HG02885 (cell line): ENCODE measurements at regions not wholly inside any gene's neighbourhood (a gene's known extent, or its start where the extent isn't known, plus 50 kb on each side); places are given as distances from the start of the nearest gene placed in this dataset.

Source experiments
- ATAC-seq: cut with Tn5 transposase; IDR thresholded peaks from one replicate; pipeline ENCODE4 v1.9.1; 2021; ENCODE audit warnings: mild to moderate bottlenecking; ENCODE audit not compliant: unreplicated experiment, poor library complexity

DNA sequence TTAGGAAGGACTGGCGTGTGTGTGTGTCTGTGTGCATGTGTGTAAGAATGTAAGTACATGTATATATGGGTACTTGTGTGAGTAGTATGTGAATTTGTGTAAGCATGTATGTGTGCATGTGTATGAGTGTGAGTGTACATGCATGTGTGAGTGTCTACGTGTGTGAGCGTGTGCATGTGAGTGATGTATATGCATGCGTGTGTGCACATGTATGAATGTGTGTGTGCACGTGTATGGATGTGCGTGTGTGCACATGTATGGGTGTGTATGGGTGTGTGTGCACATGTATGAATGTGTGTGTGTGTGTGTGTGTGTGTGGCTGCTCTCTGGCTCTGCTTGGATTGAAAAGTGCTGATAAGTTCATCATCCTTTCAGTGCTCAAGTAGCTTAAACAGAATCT is 154.5 kb downstream of the TENT4A start:
- no peak for ATAC-seq

DNA sequence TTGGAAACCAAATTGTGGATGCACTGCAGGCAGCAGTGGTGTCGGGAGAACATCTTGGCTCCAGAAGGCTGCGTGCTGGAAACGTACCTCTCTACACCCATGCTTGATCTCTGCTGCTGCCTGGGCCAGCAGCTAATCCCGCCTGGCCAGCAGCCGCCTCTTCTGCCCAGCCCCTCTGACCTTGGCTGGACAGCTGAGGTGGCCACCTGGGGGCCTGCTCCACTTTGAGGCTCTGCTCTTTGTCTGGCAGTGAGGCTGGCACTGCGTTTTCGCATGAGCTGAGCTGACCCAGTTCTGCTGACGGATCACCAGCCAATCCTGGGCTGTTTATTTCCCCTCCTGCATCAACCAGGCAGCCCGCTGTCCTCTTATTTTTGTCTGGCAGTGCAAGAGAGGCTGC is 154.9 kb downstream of the TENT4A start:
- ATAC-seq = no peak

DNA sequence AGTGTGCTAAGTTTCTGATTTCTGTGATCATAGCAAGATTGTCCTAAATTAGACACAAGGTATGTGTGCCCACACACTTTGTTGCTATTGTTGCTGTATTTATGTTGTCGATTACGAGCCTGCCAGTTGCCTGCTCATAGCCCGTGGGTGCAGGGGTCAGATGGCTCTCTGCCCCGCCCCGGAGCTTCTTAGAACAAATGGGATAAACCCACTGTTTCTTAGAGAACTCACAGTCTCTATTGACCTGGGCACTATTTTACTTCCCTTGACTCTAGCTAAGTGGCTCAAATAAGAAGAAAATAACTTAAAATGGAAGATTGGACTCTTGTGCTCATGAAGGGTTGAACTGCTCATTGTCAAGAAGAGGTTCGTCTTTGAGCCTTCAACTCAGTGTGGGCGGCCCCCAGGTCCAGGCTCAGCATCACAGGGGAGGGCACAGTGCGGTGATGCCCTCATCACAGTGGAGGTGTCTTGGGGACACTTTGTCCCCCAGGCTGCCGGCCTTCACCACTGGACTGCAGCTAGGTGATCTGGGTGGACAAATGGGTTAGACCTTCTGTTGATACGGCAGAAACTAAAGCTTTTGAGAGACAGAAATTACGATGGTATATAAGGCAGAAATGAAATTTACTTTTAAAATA is 155.5 kb downstream of the TENT4A start:
- no peak for ATAC-seq

GRCh38 chr5:6869677-6870076 is 156.4 kb downstream of the TENT4A start:
- ATAC-seq = no peak

GRCh38 chr5:6872441-6873160 is 159.4 kb downstream of the TENT4A start:
- no peak for ATAC-seq

DNA sequence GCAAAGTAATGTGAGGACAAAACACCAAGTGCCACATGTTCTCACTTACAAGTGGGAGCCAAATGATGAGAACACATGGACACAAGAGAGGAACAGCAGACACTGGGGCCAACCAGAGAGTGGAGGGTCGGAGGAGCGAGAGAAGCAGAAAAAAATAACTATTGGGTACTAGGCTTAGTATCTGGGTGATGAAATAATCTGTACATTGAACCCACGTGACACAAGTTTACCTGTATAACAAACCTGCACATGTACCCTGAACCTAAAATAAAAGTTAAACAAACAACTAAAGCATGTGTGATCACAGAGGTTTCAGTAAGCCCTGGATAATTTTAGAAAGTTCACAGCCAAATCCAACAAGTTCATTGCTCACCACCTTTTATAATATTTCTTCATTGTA is 160.1 kb downstream of the TENT4A start:
- no peak for ATAC-seq

DNA sequence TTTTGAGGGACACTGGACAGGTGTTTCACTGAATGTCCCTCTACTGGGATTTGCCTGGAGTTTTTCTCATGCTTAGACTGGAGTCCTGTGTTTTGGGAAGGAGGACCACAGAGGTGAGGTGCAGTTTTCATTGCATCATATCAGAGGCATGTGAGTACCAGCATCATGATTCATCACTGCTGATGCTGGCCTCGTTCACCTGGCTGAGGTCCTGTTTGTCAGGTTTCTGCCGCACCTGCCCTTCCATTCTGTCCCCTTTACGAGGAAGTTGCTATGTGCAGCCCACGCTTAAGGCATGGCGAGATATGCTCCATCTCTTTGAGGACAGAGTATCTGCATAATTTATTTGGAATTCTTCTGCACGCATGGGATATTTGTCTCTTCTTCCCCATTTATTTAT is 162.1 kb downstream of the TENT4A start:
- ATAC-seq = no peak

DNA sequence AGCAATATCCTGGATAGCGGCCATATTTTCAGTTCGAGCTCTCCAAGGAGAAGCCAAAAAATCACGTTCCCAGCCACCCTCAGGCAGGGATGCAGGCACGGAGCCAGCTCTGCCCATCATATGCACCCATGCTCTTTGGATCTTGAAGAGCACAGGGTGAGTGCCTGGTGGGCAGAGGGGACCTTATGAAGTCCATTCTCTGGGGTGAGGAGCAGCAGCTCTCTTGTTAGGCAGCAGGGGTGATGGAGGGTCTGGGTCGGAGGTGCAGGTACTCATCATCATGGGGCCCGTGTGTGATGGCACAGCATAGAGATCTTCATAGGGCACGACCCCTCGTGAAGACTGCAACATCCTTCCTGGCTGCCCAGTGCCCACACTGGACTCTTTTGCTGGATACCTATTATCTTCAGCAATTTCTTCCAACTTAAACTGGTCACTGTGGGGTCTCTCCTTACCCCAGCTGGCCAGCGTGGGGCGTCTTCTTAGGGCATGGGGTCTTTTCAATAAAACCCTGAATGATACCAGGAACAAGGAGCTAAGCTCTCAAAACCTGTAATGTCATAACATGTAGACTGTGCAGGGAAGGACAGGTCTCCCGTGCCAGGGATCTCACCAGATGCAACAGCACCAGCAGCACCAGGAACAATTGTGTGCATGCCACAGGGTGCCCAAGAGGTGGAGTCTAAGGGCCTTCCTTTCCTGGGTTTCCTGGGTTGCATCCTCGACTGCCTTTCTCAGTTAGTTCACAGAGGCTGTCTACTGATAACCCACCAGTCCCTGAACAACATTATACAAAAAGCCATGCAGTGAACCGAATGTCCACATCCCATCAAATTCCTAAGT is 165.0 kb downstream of the TENT4A start:
- ATAC-seq = no peak

DNA sequence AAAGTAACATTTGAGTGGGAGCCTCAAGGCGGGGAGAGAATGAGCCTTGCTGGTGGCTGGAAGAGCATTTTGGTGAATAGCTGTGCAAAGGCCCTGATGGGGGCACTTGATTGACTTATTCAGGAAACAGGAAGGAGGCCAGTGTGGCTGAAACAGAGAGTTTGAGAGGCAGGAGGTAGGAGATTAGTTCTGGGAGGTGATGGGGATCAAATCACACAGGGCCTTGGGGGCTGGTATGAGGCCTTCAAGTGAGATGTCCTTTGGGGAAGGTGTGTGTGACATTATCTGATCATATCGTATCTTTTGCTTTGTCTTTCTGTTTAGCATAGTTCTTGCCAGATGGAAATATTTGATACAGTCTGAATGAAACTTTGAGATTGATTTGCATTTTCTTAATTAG is 172.3 kb downstream of the TENT4A start:
- ATAC-seq = no peak

GRCh38 chr5:6886866-6887265 is 173.6 kb downstream of the TENT4A start:
- no peak for ATAC-seq

DNA sequence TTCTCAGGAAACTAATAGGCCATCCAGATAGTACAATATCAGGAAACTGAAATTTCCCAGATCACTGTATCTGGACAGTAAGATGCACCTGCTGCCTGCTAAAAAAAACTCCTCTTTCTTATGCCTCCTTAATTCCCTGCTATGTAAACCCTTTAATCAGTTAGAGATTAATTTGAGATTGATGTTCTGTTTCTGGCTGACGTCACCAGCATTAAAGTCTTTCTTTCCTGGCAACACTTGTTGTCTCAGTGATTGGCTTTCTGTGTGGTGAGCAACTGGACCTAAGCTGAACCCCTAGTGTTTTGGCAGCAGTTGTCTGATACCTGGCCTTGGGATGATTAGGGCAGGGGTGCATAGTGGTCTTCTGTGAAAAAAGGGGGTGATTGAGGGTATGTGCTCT is 175.8 kb downstream of the TENT4A start:
- no peak for ATAC-seq

GRCh38 chr5:6899221-6899620 is 186.0 kb downstream of the TENT4A start:
- ATAC-seq = no peak

GRCh38 chr5:6900247-6901227 is 187.3 kb downstream of the TENT4A start:
- no peak for ATAC-seq

- ATAC-seq = no peak
Measured at GRCh38 chr5:6902094-6902493, 188.9 kb downstream of the TENT4A start.

- ATAC-seq = no peak
Measured at GRCh38 chr5:6902597-6902996, 189.4 kb downstream of the TENT4A start.

GRCh38 chr5:6903934-6904333 is 190.7 kb downstream of the TENT4A start:
- ATAC-seq = no peak

DNA sequence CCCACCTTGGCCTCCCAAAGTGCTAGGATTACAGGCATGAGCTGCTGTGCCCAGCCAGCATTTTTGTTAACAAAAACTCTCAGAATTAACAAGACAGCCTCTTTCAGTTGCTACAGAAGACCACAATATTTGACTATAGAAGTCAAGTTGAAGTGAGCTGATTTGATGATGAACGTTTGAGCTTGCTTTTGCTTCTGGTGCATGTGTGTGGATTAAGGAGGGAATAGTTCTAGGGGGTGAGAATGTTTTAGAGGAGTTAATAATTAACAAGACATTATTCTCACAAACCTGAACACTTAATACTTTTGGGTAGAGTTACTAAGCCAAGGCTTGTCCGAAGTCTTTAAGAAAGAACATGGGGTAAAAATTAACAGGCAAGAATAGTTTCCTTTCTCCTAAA is 191.6 kb downstream of the TENT4A start:
- ATAC-seq = no peak

- ATAC-seq = no peak
Measured at GRCh38 chr5:6905423-6905822, 192.2 kb downstream of the TENT4A start.

- no peak for ATAC-seq
Measured at GRCh38 chr5:6905883-6906282, 192.7 kb downstream of the TENT4A start.

DNA sequence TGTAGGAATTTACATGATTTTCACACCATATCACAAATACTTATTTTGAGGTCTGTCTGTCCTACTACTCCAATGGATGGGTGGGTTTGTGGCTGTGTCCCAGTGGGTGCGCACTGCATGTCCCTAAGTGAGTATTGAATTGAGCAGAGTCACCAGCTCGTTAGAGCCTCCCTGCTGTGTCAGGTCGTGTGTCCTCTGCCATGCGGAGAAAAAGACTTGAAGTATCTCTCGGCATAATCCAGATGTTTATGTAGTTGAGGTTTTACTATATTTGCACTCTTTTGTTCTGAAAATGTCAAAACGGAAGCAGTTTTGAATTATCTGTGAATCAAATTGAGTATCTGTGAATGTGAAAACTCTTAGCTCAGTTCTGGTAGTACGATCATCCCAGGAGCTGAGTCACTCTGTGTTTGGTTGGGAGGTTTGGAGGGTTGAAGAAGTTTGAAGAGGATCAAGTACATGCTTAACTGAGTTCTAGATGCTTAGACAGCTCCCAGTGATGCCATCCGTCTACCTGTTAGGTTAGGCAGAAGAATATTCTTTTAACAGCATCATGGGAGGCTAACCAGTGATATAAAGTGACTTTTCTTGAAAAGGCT is 194.2 kb downstream of the TENT4A start:
- ATAC-seq = no peak
